HCEC 1CT (cell line): ENCODE measurements at regions not wholly inside any gene's neighbourhood (a gene's known extent, or its start where the extent isn't known, plus 50 kb on each side); places are given as distances from the start of the nearest gene placed in this dataset.
A peak's percentile ranks its signal among the peaks of the same experiment; 100 is the strongest.

Experiments
- DNase-seq: peaks from one replicate; pipeline ENCODE4 v3.0.0-alpha.2; 2017

DNA sequence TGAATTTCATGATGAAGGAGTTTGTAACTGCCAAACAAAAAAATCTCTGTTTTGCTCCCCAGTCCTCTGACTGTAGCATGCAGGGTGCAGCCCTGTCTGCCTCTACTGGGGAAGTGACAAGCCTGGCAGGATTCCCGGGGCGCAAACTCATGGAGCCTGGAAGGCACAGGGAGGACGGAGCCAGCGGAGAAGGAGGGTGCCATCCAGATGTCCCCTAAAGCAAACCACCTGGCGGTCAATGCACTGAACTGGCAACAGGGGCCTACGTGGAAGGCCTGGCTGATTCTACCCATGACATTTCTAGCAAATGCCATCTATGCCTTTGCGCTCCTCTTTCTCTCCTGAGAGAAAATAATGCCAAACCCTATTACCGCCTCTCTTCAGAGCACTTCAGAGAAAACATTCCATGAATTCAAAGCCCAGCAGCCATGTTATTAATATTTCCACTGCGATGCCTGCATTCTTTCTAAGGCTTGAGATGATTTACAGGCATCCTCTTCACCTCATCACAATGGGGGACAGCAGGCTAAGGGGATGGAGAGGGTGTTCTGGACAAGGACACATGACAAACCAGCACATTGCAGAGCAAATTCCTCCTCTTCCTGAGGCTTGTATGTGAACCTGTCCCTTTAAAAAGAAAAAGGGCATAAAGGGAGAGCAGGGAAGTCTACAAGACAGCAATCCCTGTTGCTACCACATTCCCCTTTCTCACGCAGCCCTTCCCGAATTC lies 329.3 kb upstream of the NOCT start:
- DNase-seq, result no peak

DNA sequence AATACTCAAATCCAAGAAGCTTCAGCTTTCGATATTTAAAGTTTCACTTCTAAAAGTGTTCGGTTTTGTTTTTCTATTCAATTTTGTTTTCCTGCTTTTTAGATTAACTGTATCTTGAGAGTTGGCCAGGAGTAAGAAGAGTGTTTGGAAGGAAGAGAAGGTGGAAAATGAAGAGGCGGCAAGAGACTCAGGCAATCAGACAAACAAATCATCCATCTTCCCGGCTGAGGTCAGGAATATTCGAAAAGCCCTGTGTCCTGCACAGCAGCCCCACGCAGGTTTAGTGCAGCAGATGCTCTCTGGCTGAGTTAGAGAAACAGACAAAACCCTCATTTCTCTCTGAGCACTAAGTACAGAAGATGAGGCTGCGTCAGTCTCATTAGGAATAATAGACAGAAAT lies 330.3 kb upstream of the NOCT start:
- DNase-seq, result no peak

DNA sequence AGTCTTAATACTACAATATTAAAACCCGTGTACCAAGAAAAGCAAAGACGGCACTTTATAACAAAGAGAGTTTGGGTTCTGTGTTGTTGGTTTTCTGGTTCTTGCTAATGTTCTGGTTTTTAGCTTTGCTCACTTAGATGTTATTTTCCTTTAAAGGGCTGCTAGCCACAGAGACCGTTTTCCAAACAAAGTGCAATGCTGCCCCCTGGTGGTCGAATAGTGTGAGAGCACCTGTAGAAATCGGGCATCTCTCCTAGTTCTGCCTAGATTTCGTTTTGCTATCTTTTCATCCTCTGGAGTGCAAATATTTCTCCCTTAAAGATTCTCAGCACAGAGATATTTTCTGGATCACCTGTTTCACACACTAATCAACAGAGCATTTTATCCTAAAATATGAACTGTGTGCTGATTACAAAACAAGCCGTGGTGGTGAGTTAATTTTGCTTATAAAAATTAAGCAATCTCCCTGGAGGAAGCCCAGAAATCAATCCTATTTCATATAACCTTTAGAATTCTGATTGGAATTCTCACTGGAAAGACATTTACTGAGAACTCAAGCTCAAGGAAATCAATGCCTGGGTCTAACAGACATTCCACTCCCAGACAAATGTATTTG lies 334.5 kb upstream of the NOCT start:
- DNase-seq, result peak; percentile 36

DNA sequence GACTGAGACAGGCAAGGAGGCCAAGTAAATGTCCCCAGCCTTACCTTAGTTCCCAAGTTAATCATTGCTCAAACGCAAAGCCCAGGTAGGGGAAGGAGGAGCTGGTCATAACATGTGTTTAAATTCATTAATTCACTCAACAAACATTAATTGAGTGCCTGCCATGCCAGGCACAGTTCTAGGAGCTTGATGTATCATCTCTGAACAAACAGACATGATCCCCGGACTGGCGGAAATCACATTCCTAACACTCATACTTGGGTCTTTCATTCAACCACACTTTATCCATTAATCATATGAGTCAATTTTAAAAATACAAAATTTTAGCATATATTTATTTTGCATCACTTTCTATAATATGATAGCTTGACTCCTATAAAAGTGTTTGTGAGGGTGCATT lies 335.3 kb upstream of the NOCT start:
- no peak for DNase-seq

DNA sequence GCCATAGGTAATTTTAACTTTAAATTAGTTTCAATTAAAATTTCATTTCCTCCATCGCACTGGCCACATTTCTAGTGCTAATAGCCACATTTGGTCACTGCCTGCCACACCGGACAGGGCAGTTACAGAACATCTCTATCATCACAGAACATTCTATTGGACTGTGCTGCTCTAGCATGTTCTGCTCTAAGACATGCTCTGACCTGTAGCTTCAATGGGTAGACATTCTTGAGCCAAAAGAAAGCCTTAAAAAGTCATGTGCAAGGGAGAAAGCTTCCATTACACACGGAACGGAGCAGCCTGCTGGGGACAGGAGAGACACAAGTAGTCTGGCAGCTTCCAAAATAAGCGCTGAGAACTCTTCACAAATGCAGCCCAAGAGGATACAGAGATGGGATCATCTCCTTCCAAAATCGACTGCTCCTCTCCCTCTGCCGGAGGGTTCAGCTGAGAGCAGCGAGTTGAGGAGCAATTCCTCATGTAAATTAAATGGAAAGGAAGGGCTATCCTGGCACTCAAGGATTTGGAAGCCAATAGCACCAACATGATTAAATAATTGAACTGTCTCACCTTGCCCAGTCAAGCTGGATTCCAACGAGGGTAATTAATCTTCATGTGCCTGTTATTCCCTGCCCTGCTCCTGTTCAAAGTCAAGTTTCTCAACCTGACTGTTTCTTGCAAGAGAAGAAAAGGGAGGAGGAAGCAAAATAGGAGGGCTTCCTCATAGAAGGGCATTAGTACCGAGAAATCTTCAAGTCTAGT lies 336.4 kb upstream of the NOCT start:
- no peak for DNase-seq

DNA sequence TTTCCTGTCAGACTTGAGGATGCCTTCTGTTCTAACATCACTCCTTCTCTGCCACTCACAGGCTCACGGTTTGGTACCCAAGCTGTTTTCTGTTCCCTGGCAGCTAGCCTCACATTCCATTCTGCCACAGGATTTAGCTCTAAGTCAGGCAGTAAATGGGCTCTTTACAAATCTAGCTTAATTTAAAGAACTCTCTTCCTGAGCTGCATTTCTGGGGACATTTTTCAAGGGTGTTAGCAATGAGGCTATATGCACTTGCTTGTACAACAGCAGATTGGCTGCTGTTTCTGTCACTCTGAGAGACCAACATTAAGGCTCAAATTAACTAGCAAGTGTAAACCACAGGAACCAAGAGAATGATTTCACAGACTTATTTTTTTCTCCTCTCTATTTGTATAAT lies 337.8 kb upstream of the NOCT start:
- no peak for DNase-seq

DNA sequence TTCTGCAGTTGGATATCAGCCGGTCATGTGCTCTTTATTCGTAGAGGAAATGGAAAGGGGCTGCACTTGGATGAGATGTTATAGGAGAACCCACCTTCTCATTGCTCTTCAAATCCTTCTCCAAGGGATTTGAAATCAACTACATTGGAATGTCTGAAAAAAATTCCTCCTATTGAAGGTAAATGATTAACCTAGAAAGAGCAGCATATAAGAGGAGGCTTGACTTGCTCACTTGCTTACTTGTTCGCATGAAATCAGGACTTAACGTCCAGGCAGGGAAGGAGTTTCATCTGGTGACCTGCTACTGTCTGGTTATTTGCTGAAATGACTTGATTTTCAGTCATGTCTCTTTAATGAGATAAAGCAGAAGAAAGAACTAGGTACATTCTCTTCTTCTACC lies 338.4 kb upstream of the NOCT start:
- DNase-seq, result no peak

DNA sequence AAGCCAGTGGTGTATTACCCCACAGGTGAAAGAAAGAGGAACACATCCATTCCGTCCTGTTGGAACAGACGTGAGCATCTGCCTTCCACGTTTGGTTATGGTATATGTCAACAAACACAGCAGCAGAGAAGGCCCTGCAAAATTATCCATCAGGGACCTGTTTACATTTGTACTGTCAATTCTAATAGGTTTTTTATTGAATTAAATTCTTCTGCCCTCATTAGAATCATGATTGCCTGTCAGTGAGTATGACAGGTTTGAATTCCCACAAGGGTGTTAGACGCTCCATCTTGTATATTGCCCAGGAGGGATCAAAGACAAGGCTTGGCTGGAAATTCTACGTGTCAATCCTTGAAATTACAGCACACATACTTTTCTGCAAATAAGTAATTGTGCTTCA lies 339.9 kb upstream of the NOCT start:
- DNase-seq, result no peak

DNA sequence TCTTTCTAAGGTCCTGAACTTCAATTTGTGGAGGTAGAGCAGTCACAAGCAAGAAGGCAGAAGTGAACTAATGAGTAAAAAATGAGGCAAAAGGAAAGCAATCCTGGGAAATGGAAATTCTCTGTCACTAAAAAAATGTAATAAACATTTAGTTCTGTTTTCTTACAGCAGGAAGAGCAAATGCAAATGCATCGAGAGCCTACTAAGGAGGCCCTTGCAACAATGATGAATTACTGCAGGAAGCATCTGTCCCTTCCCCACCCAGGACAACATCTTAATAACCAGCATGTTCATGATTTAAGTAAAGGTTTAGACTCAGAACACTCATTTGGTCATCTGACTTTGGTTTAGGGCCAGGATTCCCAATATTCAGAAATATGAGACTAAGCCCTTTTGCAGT lies 341.4 kb upstream of the NOCT start:
- DNase-seq, result no peak

DNA sequence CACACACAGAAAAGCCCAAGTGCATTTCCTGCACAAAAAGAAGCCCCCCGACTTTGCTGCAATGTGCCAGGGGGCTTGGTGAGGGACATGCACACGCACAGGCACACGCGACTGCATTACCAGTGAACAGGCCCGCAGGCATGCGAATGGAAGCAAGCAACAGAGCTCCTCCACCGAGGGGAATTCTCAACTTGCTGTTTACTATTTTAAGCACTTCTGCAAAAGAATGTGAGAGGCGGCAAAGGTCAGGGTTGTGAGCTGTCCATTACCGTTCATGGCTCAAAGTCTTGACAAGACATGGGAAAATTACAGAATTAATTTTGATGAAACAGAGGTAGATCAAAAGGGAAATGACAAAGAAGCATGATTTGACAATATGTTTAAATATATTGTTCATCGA lies 342.5 kb upstream of the NOCT start:
- DNase-seq, result no peak

DNA sequence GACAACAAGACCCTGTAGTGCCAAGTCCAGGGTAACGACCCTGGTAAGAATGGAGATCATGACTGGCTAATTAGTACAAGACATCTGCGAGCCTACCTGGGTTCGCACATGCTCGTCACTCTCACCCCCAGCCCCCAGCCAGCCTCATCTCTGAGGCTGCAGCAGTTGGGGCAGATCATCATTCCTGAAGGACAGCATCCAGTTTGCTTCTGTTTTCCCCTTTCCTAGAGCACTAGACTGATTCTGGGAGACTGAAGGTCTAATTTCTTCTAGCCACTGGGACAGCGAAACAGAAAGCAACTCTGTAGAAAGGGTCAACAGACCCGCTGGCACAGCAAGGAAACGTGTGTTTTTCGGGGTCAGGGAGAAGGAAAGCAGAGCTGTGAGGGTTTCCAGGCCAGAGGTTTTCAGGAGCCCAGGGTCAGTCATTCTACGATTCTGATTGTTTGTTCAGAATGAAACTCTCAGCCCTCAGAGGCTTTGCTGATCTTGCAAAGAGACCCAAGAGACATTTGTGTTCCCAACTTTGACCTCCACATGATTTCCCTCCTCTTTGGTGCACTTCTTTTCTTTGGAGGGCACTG lies 343.1 kb upstream of the NOCT start:
- no peak for DNase-seq

DNA sequence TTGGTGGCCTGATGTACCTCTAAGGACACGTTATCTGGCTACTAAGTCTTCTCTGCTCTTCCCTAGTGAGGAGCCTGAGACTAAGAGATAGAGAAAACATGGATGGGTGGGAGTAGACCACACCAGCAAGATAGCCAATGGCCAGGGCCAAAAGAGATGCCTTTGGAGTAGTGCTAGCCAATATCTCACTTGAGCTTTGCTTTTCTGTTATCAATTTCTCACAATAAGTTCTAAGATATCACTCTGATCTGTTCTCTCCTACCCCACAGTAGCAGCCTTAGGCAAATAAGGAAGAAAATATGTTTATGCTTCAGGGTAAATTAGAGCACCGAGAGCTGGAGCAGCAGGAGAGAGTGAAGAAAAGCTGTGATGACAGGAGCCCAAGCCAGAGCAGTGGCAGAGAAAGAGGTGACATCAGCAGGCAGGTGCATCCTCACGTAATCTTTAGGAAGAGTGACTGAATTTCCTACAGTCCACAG lies 343.9 kb upstream of the NOCT start:
- DNase-seq, result no peak

DNA sequence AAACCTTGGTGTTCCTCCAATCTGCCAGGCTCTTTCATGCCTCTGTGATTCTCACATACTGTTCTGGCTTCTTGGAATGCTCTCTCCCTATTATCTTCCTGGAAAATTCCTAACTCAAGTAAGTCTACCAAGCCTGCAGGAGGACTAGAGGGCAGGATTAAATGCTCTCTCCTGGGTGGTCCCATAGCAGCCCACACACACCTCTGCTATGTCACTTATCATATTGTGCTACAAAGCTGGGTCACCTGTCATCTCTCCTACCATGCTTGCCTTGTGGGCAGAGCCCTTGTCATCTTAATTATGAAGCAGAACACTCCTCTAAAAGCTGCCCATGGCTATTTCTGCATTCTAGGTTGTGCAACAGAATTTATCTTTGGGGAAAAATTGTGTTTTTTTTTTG lies 344.5 kb upstream of the NOCT start:
- DNase-seq, result no peak

DNA sequence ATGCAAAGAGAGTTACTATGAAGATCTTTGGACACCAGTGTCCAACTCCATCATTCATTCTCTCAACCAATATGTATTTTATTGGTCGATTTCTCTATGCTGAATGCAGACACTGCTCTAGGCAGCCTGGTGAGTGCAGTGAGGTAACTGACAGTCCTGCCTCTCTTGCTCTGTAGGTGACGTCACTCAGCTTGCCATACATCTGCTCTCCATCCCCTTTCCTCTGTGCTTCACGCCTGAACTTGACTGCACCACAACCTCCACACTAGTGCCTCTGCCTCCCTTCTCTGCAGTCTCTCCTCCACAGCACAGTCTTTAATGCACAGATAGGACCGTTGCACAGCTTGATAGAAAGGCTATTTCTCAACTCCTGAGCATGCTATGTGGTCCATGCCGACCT lies 344.9 kb upstream of the NOCT start:
- DNase-seq, result no peak

DNA sequence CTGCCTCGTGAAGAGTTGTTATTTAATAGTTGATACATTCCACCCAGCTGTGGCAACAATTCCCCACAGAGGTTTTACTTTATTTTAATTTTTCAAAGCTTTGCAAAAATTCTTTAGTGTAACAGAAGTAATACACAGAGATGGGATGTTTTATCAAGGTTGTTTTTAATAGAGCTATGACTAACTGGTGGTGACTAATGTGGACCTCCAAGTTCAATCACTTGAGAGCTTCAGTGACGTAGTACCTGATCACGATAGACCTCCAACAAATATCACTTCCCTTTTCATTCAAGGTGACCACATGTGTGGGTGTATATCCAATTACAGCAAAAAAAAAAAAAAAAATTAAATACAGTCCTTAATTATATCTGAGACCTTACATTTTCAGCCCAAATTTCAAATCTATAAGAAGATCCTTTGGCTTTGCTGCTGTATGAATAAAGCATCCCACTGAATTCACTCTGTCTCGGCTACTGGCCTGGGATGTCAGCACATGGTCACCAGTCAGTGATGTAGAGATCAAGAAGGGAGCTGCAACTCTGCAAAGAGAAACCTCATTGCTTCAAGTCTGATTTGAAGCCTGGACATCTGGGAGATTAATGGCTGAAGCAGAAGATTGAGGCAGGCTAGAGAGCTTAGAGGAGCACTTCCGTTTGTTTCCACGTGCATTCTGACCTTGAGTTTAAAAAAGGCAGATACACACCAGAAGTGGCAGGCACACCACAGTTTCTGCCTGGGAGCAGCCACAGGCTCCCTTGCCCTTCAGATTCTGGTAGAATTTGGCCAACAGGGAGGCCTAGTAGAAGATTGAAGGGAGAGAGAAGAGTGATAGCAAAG lies 345.9 kb upstream of the NOCT start:
- DNase-seq, result peak; percentile 30

DNA sequence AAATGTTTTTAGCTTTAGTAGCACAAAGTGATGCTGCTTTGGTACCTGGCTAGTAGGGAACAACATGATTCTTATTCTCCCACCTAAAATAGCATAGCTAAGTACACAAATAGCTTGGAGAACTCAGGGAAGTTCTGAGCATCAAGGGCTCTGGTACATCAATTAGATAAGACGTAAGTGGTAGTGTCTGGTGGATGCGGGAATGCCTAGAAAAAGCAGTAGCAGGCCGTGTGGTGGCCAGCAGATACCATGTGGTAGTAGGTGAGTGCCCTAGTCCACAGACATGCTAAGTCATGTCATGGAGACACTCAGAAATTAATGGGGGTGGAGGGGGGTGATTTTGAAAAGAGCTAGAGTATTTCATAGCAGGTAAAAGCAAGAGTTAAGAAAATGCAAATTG lies 347.3 kb upstream of the NOCT start:
- no peak for DNase-seq

DNA sequence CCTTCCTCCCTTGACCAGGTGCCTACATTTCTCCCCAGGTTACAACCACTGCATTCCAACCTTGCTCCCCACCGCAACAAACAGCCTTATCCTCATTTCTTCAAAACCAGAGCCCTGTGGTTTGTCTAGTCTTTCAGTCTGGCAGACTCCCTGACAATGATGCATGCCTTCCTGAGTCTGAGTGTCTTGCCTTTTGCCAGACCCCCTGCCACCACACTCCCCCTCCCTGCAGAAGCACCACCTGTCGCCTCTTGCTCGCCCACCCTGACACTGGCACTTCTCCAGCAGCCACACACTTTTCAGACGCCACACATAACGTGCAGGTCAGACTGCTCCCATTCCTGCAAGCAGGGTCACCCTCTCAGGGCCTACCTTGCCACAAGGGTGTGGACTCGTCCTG lies 349.2 kb upstream of the NOCT start:
- DNase-seq, result no peak

DNA sequence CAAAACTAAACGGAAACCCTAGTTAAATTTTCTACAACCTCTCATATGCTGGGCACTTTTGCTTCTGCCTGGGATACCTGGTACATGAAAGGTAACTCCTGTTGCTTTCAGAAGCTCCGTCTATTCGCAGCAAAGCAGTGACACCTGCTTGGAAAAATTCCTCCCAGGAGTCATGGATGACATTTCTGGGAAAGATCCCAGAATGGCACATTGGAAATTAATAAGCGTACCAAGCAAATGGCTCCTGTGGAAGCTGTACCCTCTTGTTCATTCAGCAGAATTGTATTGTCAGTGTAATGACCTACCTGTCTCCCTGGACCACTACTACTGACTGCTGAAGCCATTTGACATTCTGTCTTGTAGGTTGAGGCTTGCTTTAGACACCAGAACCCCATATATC lies 349.7 kb upstream of the NOCT start:
- no peak for DNase-seq

DNA sequence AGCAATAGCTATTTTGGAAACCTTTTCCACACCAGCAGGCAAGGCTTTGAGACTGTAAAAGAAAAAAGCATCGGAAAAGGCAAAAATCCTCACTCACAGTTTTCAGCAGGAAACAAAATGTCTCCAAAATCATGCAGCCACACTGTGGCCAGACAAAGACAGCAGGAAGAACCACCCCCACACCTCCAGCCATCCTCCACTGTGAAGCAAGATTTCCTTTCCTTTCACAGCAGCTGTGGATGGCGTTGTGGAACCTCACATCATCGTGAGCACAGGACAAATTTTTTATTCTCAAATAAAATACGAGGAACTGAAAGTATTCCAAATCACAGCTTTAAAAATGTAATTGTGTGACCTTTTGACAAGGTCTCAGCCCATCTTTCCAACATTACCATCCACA lies 351.7 kb upstream of the NOCT start:
- DNase-seq, result no peak

DNA sequence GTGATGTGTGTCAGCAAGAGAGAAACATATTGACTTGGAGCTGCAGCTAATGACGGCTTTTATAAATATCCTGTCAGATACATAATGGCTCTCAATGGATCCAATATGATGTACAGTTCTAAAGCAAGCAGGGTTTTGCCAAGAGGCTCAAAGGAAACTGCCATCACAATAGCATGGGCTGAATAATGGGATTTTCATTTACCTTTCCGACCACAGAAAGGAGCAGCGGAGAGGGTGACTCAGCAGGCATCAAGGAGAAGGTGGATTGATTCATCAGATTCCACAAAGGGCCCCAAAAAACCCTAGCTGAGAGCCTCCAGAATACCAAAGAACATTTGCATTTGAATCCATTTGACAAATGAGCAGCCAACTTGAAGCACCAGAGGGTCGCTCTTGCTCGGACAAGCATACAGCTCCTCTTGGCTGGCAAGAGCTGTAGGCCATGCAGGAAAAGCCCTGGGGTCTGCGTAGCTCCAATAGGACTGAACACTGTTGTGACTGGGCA lies 355.7 kb upstream of the NOCT start:
- no peak for DNase-seq

DNA sequence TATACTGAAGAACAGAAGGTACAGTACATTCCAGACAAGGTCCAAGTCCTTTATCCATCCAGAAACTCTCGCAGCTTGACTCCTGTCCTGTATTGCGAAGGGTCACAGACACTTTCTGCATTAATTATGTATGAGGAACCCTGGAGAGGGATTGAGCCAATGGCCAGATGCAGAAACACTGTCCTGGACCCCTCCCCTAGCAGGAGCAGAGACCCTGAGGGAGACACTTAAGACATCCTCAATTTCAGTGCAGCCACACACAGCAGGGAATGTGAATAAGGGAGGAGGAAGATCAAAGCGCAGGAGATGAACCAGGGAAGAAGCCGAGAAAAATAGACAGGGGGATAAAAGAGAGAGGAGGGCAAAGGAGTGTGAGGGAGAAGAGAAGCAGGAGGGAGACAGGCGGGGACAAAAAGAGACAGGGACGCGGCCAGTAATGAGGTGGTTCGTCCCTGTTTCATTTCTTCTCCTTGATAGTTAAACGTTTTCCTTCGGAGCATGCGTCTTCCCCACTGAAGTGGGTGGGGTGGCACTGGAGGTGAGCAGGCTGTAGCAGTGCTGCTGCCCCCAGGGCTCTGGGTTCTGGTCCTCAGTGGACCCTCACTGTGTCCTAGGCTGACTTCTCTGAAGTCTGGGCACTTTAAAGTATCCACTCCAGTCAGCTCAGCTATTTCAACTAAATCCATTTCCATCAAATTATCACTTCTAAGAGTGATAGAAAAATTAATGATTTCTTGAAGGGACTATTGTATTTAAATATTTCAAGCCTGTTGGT lies 356.4 kb upstream of the NOCT start:
- no peak for DNase-seq

DNA sequence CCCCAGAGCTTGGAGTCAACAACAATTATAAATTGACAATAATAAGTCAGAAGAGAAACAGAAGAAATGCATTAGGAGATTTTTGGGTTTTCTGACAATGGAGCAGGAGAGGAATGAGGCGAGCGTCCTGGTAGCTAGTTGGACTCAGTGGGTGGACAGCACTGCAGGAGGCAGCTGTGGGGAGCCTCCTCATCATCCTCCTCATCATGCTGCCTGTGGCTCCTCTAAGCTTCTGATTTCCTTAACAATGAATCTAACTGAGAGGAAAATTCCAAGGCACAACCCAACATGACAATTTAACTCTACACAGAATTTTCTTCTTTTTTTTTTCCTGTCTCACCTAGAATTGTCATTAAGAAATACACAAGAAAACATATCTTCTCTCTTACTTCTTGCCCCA lies 357.1 kb upstream of the NOCT start:
- DNase-seq, result no peak
